H1 (cell line): ENCODE measurements at regions not wholly inside any gene's neighbourhood (a gene's known extent, or its start where the extent isn't known, plus 50 kb on each side); places are given as distances from the start of the nearest gene placed in this dataset.

Experiments
- KDM5A ChIP-seq: fragments of 200-600 bp; IDR thresholded peaks from 2 replicates; pipeline ENCODE4 v1.7.1; 2012; ENCODE audit warnings: mild to moderate bottlenecking, low read length, inconsistent platforms, mixed read lengths
- RXRA ChIP-seq: IDR thresholded peaks from 2 replicates; pipeline ENCODE4 v1.6.1; 2011; ENCODE audit warnings: low read depth, mild to moderate bottlenecking, low read length, moderate library complexity; ENCODE audit not compliant: insufficient read depth
- SP1 ChIP-seq: IDR thresholded peaks from 2 replicates; pipeline ENCODE4 v1.6.1; 2011; ENCODE audit warnings: low read depth, low read length

DNA sequence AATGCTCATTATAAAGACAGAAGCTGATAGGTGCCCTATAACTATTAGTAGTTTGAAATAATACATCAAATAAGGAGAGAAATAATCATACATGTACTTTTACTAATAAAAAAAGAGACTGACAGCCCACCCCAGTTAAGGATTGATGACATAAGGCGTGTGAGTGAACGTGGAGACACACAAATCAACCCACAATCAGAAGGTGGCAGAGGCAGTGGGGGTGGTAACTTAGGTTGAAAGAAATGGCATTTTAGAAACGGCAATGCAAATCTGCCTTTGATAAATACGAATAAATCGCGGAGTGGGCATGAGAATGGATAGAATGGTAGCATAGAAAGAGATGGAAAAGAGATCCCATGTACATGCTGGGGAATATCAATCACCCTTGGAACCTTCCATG lies 256.2 kb upstream of the ATP10A start (continued):
- TF ChIP-seq KDM5A (no peak), RXRA (no peak), SP1 (no peak)
